ENCODE measurements at regions not wholly inside any gene's neighbourhood (a gene's known extent, or its start where the extent isn't known, plus 50 kb on each side); places are given as distances from the start of the nearest gene placed in this dataset.
A peak's percentile ranks its signal among the peaks of the same experiment; 100 is the strongest.

DNA sequence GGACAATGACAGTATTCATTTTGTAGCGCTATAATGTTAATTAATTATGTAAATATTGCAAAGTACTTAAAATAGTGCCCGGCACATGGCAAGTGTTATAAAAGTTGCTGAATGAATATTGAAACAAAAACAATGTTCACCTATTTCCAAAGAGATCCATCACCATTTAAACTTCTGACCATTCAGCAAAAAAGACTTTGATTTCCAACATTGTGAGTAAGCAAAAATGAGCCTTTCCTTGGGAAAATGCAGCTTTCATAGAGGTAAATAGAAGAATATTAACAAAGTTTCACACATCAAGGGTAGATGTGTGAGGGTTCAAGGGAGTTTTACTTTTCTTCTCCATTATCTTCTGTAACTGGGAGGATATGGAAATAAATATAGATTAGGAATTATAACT is 1089.4 kb upstream of the C9orf72 start:
- no peak for DNase-seq

DNA sequence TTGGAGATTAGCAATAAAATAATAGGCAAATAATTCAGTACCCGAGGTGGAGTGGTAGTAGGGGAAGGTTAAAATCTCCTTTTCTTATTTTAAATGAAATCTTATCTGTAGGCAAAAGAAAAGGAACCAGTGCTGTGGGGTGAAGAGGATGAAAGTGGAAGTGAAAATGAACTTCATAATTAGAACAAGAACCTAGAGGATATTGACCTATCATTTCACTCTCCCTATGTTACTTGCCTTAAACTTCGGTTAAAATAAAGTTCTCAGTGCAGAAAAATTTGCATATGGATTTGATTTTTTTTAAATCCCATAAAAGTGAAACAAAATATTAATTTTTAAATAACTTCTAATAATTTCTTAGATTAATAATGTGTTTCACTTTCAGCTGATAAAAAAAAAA is 1094.9 kb upstream of the C9orf72 start:
- no peak for DNase-seq

DNA sequence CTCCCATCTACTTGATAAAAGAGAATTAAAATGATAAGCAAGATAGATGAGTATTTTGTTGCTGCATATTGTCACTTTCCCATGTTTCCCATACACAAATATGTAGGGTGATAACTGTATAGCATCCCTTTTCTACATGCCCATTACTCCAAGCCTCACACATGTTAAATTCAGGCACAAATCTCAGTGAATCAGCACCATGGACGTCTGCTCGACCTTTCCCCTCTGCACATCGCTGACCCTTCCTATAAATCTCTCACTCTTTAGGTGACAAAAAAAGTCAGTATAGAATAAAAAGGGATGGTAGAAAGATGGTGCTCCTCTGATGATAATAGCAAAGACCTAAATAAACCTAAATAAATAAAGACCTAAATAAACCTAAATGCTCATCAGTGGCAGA is 1097.7 kb upstream of the C9orf72 start:
- no peak for DNase-seq

GRCh38 chr9:28678097-28678496 is 1104.8 kb upstream of the C9orf72 start:
- no peak for DNase-seq

DNA sequence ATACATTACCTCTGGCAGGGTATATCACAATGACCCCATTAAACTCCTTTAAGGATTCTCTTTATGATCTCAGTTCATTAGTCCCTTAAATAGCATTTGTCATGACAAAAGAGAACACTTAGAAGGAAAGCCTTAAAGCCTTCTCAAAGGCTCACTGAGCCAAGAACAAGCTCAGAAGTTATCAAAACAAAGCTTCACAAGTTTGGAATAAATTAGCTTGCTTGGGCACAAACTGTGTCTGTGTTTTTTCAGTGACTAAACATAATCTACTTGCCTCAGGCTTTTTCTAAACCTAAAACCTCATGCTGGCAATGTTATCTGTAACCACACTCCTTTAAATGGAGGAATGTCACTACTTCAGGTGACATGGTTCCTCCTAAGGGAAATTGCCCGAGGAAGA is 1114.9 kb upstream of the C9orf72 start:
- no peak for DNase-seq

DNA sequence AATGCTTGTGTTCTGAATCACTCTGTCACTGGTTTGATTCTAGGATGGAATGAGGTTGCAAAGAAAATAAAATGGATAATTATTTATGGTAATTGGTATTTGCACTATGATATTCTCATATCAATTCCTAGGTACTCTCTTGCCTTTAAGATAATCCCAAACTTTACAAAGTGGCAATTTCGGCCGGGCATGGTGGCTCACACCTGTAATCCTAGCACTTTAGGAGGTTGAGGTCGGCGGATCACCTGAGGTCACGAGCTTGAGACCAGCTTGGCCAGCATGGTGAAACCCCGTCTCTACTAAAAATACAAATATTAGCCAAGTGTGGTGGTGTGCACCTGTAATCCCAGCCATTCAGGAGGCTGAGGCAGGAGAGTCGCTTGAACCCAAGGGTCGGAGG is 1118.7 kb upstream of the C9orf72 start:
- no peak for DNase-seq

- no peak for DNase-seq
These were observed 1123.7 kb upstream of the C9orf72 start for GRCh38 chr9:28696960-28697359.

GRCh38 chr9:28699632-28700031 is 1126.4 kb upstream of the C9orf72 start:
- DNase-seq, result no peak

- DNase-seq, result no peak
These were observed 1134.3 kb upstream of the C9orf72 start for GRCh38 chr9:28707616-28708015.

- no peak for DNase-seq
These were observed 1140.9 kb upstream of the C9orf72 start for GRCh38 chr9:28714188-28714587.

DNA sequence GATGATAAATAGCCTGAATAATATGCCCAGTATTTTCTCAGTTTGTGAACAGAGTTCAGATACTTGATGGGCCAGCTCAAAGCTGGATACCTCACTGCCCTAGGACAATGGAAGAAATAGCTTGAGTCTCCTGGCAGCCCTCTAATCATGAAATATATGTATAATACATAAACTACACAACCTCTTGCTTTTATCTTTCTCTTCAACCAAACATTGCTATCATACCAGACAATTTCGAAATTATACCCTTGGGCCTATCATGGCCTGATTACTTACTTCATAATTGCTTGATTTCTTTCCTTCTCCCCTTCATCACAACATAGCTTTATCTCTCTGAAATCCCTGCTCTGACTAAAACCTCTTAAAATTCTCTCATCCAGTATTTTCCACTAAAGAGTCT is 1144.9 kb upstream of the C9orf72 start:
- no peak for DNase-seq

DNA sequence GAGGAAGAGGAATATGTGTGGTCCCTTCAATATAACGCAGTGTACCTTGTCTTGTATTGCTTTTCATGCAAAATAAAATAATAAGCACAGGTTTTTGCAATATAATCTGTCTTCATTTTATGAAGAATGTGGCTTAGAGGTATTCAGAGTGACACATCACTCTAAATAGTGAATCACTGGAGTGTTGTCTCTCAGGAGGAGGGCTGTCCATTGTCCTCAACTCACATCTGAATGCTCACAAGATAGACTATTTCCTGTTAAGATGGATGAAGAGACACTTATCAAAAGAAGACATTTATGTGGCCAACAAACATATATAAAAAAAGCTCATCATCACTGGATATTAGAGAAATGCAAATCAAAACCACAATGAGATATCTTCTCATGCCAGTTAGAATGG is 1147.5 kb upstream of the C9orf72 start:
- DNase-seq, result no peak

- no peak for DNase-seq
These were observed 1156.8 kb upstream of the C9orf72 start for GRCh38 chr9:28730111-28730510.

DNA sequence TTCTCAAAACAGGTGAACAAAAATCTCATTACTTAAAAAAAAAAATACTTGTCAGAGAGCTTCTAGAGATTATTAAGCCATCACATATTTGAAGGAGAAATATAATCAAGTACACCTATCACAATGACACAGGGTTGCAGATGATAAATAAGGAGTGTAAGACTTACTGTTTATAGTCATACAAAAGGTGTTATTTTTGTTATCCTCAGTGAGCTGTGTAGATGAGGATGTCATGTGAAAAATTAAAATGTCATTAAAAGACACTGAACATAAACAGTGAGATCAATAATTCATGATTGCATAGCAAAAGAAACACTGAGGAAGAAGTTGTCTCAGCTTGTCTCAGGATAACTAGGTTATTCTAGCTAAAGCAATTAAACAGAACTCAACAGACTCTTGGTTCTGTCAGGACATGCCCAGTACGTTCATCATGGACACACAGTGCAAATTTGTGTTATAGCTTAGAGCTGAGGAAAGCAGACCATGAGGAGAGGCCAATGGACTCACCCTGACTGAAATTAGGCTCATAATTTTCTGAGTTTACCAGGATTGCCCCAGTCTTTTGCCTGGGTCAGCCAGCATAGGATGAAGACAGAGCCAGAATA is 1162.6 kb upstream of the C9orf72 start:
- DNase-seq, result no peak

DNA sequence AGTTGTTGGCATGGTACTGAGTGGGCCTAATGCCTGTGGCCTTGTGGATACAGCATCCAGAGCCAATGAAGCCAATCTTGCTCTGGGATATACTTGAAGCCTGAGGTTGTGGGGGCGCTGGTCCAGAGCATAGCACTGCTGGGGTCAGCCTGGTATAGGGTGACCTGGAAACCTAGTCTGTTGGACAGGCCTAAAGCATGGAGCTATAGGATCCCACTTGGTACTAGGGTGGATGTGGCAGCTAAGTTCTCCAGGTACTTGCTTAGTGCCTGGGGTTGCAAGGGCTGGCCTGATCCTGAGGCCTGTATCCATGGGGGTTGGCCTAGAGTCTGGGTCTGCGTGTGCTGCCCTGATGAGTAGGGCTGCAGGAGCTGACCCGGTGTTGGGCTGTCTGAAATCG is 1168.2 kb upstream of the C9orf72 start:
- no peak for DNase-seq

GRCh38 chr9:28747351-28747985 is 1174.2 kb upstream of the C9orf72 start:
- no peak for DNase-seq

GRCh38 chr9:28750136-28750535 is 1176.9 kb upstream of the C9orf72 start:
- DNase-seq, result no peak

DNA sequence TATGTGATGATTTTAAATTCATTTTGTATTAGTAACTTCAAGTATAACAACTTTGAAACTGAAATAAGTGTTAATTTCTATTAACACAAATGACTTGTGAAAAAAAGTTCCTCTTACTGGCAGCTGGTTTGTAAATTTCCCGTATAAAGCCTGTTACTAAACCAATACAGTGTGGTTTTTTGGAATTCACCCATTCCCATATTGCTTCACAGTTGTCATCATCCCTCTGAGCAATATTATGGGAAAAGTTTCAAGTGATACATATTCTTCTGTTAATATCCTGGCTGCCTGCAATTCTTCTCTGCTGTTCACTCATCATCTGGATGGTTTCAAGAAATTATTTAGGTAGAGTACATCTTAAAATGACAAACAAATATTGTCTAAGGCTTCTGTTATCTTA is 1185.1 kb upstream of the C9orf72 start:
- no peak for DNase-seq

DNA sequence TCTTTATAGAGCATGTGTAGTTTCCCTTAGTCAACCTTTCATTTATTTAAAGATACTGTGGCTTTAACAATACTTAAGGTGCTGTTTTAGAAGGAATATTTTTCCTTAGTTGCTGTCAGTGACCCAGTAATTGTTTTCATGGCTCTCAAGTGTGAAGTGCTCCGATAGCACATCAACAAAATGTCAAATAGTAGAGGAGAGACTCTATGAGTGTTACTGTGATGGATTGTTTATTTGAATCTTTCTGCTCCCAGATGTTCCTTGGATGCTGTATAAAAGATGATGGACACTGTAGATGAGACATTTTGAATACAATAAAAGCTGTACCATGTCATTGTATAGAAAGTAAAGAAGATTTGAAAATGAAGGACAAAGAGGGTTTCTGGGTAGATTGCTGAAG is 1185.7 kb upstream of the C9orf72 start:
- DNase-seq, result no peak

DNA sequence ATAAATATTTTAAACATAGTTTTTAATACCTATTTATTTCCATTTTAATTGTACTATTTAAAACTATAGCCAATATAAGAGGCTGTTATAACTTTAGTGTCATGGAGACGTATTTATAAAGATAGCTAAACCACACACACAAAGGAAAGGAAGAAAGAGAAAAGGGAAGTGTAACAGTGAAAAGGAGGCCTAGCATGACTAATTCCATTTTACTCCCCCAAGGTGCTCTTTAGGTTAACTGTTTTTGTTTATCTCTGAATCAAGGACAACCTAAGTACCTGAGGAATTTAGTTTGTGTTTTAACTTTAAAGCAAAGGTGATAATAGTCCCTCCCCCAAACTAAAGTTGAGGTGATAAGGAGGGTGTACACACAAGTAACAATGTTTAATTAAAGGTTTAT is 1188.9 kb upstream of the C9orf72 start:
- DNase-seq, result no peak

GRCh38 chr9:28764532-28764931 is 1191.3 kb upstream of the C9orf72 start:
- no peak for DNase-seq

DNA sequence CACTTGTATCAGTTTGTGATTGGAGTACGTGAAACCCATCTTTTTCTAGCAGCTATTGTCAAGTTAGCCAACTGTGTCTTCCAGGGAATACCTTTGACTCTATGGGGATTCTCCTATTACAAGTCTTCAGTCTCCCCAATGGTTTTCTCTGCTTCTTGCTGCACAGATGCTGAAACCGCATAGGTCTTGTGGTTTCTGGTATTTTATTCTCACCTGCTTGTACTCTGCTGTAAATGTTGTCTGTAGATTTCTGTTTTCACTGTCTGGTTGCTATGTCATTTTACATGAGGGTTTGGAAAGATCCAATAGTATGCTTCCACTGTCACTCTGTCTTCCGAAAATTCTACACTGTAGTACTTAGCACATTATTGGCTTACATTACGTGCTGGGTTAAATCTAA is 1196.9 kb upstream of the C9orf72 start:
- DNase-seq, result no peak

- no peak for DNase-seq
These were observed 1197.5 kb upstream of the C9orf72 start for GRCh38 chr9:28770827-28771226.

DNA sequence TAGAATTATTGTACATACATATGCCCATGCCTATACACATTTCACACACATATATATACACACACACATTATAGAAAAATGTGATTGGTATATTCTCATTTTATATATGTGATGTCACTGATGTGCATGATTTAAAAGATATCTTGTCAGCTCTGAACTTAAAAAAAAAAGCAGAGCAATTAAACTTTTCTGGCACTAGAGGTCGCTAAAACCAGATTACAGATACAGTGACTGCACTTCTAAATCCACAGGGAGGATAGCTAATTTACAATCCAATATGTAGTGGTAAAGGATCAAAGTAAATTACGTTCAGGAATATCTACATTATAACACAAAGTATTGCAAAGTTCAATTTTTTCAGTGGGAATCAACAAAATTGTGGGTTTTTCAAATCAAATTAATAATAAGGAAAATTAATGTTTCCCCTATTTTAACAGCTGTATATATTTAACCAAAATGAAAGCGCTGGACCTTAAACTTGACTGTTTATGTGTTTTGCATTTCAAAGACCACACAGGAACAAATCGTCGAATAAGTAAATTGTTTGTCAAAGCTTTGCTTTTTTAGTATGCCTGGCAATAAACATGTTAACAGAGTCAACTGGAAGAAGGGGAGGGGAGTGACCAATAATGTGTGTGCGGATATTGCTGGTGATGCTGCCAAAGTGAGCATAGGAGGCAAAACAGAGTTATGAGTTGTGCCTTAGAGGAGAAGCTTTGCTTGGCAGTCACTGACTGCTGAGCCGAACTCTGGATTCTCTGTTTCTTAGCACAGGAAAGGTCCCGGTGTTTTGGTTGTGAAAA is 1201.4 kb upstream of the C9orf72 start:
- peak; percentile 20 for DNase-seq

Measured in retina (tissue), 1 donor.